NAMALWA (cell line): ENCODE measurements at regions not wholly inside any gene's neighbourhood (a gene's known extent, or its start where the extent isn't known, plus 50 kb on each side); places are given as distances from the start of the nearest gene placed in this dataset.

Experiments used
- DNase-seq: peaks from one replicate; pipeline ENCODE4 v3.0.0-alpha.2; 2015; ENCODE audit warnings: low spot score

GRCh38 chr10:33813415-33813814 is 478.9 kb upstream of the NRP1 start:
- DNase-seq: no peak

GRCh38 chr10:33812586-33812985 is 478.1 kb upstream of the NRP1 start:
- DNase-seq: no peak

DNA sequence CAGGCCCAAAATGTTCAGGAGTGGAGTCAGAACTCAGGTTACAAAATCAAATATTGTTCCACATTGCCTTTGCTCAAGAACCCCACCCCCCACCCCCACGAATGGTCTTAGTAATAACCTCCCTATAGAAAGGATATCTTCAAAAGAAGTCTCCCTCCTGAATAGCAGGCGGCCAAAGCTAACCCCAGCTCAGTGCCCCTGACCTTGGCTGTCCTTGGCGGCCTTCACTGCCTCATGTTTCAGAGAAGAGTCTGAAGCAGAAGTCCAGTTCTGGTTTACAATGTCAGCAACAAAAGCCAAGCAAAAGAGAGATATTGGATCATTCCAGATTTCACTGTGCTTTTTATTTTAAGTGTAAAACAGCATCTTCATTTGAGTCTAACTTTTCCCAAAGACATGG is 476.5 kb upstream of the NRP1 start:
- DNase-seq: no peak

- no peak for DNase-seq
Measured at GRCh38 chr10:33809732-33810131, 475.3 kb upstream of the NRP1 start.

DNA sequence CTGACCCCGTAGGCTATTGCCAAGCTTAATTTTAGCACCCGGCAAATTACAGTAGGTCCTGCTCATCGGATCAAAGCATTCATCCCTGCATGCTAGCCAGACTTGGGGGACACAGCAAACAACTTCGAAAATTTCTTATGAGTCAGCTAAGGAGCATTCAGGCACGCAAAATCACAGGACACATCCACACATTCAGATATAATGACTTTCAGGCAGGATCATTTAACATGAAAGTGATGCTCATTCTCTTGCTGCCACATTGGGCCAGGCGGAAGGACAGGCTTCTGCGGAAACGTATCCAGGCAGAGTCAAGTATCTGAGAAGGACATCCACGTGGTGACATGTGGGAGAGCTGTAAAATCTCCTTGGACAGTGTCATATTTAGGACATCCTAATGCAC is 474.0 kb upstream of the NRP1 start:
- no peak for DNase-seq

- DNase-seq: no peak
Measured at GRCh38 chr10:33807531-33808359, 473.3 kb upstream of the NRP1 start.

GRCh38 chr10:33805831-33806230 is 471.4 kb upstream of the NRP1 start:
- no peak for DNase-seq

DNA sequence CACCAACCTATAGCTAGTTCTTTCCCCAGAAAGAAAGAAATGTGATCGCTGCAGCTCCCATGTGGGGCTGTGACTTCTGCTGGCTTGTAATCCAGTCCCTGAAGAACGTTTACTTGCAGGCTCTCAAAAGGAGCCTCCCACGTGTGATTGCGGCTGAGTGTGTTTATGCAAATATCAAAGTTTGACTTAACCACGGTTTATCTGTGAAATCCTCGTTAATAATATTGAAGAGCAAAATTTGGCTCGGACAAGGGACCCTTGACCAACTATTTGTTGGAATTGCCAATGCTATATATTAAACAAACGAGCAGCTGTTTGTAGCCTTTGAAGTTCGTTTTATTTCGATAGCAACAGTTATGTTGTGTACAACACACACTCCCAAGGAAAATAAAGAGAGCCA is 470.1 kb upstream of the NRP1 start:
- DNase-seq: no peak

DNA sequence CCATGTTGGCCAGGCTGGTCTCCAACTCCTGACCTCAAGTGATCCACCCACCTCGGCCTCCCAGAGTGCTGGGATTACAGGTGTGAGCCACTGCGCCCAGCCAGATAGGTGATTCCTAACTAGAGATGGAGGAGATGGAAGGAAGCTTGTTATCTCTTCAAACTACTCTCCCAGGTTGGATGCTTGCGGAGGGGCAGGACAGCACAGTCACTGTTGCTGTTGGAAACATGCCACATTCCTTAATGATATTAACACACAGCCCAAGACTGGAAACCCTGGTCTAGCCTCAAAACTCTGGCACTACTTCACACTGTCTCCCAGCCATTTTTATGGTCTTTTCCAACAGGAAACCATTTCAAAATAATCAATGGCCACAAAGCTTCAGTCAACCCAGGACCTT is 468.8 kb upstream of the NRP1 start:
- DNase-seq: no peak

DNA sequence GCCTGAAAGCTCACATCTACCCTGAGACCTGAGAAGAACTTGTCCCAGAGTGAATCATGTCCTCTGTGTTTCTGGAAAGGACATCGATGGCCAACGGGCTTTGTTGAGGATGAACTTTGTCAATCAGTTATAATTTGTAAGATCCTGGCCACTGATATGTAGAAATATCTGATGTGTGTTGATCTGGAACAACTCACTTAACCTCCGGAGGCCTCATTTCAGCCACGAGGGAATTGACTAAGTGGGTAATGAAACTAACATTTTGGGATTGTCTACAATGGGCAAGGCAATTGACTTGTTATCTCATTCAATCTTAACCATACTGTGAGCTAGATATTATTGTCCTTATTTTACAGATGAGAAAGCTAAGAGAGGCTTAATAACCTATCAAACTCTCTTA is 468.1 kb upstream of the NRP1 start:
- DNase-seq: no peak

DNA sequence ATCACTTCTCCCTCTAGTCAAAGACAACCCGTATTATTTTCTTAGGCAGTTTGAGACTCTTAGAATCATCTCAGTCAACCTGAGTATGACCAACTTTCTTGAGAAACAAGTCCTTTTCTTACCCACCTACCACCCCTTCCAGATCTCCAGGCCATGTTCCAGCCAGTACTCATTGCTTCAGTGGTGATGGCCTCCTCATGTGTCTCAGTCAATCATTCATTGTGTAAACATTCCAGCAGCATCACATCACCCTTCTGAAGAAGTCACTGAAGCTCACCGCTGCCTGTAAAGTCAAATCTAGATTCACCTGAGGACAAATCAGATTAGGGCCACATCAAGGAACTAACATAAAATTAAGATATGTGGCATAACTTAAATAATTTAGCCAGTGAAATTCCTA is 467.2 kb upstream of the NRP1 start:
- no peak for DNase-seq

DNA sequence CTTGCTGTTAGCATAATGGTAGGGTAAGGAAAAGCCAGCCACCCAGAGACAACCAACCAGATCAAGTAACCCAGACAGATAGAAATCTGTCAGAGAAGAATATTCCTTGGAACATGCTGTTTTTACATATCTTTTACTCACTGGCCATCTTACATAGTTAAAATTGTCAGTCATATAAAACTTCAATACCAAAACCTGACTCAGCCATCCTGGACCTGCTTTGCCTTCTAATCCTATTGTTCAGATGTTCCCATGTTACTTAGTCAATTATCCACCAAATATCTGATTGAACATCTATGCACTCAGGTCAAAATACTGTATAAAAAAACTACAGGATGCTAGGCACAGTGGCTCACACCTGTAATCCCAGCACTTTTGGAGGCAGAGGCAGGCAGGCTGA is 466.5 kb upstream of the NRP1 start:
- no peak for DNase-seq

DNA sequence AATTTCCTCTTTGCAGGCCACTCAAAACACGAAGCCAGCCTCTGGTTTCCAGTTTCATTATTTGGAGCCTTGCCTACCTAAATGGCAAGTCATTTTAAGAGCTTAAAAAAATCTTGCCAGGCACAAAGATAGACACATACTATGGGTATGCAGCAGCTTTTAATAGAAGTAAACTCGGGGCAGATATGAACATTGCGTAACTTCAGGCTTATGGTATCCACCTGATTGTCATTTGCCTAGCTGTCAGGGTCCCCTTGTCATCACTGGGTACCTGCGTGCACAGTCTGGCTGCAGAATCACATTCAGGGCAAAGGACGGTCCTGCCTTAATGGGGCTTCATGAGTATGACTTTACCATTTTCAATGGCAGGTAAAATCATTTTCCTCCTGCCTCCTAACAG is 466.1 kb upstream of the NRP1 start:
- DNase-seq: no peak

DNA sequence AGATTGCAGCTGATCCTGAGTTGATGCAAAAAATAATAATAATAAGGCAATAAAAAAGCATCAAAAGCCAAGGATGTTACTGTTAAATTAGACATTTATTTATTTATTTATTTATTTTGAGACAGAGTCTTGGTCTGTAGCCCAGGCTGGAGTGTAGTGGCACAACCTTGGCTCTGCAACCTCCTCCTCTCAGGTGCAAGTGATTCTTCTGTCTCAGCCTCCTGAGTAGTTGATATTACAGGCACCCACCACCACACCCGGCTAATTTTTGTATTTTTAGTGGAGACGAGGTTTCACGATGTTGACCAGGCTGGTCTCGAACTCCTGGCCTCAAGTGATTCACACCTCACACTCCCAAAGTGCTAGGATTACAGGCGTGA is 465.5 kb upstream of the NRP1 start:
- no peak for DNase-seq

GRCh38 chr10:33799281-33799943 is 464.9 kb upstream of the NRP1 start:
- DNase-seq: no peak

GRCh38 chr10:33798754-33799153 is 464.3 kb upstream of the NRP1 start:
- DNase-seq: no peak

DNA sequence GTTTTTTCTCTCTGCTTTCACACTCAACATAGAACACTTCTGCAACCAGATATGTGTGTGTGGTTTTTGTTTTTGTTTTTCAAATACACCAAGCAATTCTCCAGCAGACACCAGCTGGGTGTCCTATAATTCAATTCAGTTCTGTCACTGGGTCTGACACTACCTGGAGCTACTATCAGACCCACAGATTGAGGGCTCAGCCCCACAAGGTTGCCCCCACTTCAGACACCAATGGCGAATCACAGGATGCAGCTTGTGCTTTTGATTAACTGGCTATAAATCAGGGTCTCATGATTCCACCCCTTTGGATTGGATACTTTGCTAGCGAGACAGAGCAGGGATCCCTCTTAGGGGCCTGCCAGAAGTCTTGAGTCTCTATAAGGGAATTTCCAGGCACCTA is 462.2 kb upstream of the NRP1 start:
- DNase-seq: no peak

DNA sequence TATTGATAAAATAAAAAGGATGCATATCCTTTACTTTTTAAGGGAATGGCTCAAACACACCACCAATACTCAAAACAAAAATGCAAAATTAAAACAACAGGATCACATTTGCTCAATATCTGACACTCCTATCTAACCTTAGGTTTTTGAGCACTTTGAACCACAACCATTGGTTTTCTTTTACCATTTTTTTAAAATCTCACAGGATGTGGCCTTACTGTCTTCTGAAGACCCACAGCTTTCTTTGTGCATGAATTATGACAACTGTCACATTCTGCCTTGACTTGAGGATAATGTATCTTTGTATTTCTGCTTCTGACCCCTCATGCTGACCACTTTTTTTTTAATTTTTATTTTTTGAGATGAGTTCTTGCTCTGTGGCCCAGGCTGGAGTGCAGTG is 461.1 kb upstream of the NRP1 start:
- no peak for DNase-seq

- DNase-seq: no peak
Measured at GRCh38 chr10:33794460-33794859, 460.0 kb upstream of the NRP1 start.

- no peak for DNase-seq
Measured at GRCh38 chr10:33793793-33794192, 459.3 kb upstream of the NRP1 start.

GRCh38 chr10:33791272-33791660 is 456.8 kb upstream of the NRP1 start:
- no peak for DNase-seq

DNA sequence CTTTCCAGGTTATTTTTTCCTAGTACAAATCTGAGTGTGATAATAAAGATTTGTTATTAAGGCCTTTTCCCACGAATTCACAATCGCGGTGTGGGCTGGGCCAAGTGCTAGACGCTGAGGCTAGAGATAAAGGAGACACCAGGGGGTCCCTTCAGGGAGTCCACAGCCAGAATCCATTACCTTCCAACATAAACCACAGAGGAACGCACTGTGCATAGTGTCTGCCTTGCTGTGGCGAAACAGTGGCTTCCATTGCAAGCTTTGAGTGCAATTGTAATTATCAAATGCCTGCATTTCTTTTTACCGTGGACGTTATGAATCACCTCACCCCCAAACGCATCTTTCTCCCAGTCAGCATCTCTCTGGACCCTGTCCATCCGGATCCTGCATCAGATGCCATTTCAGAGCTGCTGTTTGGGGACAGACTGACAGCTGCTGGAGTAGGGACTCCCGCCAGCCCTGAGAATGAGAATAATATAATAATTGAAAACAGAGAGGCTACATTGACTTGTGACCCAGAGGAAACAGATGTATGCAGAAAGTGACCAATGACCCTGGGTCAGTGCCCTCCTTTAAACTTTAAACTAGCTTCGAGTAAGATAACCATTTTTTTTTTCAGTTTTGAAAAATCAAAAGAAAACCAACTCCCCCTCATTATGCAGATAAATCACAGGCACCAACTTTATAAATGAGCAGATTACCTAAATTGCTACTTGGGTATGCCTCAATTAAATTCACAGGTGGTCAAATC is 456.2 kb upstream of the NRP1 start:
- no peak for DNase-seq

DNA sequence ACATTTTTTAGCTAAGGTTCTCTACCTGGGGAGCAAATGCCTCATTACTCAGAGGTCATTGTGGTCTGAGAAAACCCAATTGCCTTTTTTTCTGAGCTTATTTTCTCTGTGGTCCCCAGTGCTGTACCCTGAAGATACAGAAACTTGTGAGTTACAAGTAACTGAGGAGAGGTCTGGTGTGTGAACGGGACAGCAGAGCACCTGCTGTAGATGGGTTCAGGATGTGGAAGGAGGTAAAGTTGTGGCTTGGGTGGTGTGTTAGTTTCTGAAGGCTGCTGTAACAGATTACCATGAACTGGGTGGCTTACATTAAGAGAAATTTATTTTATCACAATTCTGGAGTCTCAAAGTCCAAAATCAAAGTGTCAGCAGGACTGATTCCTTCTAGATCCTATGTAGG is 449.1 kb upstream of the NRP1 start:
- no peak for DNase-seq
